ENCODE measurements at regions not wholly inside any gene's neighbourhood (a gene's known extent, or its start where the extent isn't known, plus 50 kb on each side); places are given as distances from the start of the nearest gene placed in this dataset.
"Not testable (repeated sequence)": the region's sequence is repeated elsewhere in the genome, so short reads cannot be mapped to it uniquely, and the experiment has no call there.

GRCh38 chr3:84680700-84681099 lies 278.1 kb upstream of the CADM2 start:
- TF ChIP-seq POLR2A (IDR thresholded peaks at IDR 0.05): no peak
- TF ChIP-seq, protein P1, sequence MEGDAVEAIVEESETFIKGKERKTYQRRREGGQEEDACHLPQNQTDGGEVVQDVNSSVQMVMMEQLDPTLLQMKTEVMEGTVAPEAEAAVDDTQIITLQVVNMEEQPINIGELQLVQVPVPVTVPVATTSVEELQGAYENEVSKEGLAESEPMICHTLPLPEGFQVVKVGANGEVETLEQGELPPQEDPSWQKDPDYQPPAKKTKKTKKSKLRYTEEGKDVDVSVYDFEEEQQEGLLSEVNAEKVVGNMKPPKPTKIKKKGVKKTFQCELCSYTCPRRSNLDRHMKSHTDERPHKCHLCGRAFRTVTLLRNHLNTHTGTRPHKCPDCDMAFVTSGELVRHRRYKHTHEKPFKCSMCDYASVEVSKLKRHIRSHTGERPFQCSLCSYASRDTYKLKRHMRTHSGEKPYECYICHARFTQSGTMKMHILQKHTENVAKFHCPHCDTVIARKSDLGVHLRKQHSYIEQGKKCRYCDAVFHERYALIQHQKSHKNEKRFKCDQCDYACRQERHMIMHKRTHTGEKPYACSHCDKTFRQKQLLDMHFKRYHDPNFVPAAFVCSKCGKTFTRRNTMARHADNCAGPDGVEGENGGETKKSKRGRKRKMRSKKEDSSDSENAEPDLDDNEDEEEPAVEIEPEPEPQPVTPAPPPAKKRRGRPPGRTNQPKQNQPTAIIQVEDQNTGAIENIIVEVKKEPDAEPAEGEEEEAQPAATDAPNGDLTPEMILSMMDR (IDR thresholded peaks at IDR 0.05): no peak
- ATAC-seq (no peak), DNase-seq (no peak)
- Histone ChIP-seq H3K27ac (no peak overlapping the region), H3K4me3 (no peak overlapping the region), H3K27me3 (no peaks in the 10 kb centered on the region), H3K9me3 (peaks cover 0 to 6% (median 0%) of the 10 kb centered on the region in 12 donors), H3K36me3 (no peaks in the 10 kb centered on the region), H3K4me1 (no peaks in the 10 kb centered on the region)
- intact Hi-C loops (cut with DNase I): no loop called here

DNA sequence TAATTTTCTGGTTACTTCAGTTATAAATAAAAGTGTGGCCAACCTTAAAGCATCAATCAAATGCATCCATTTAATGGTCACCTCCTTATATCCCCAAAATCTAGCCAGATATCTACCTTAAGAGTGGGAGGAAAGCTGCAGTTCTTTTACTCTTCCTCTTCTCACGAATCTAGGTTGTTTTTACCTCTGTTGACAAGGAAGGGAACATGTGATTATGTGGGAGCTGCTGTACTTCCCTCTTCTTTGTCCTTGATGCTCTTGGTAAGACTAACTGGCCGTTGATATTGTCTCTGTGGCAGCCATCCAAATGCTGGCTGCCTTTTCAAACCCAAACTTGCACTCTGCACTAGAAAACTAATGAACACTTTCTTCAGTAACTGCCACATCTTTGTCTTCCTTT lies 275.3 kb upstream of the CADM2 start:
- 20 to 38% (median 35%) methylated on average over 2 of the region's 2 CpGs for WGBS, 4 donors
- Histone ChIP-seq H3K4me1 (no peaks in the 10 kb centered on the region), H3K9me3 (peaks cover 0 to 6% (median 0%) of the 10 kb centered on the region in 12 donors), H3K27me3 (no peaks in the 10 kb centered on the region), H3K4me3 (no peak overlapping the region), H3K27ac (no peak overlapping the region), H3K36me3 (no peaks in the 10 kb centered on the region)
- TF ChIP-seq POLR2A (IDR thresholded peaks at IDR 0.05): no peak
- TF ChIP-seq, protein P1 (IDR thresholded peaks at IDR 0.05): no peak
- intact Hi-C loops (cut with DNase I): no loop called here
- DNase-seq (no peak), ATAC-seq (no peak)

GRCh38 chr3:84685467-84685866 lies 273.3 kb upstream of the CADM2 start:
- no peak overlapping the region for H3K4me3 ChIP-seq
- no peaks in the 10 kb centered on the region for H3K36me3 ChIP-seq
- intact Hi-C loops (cut with DNase I): no loop called here
- no peaks in the 10 kb centered on the region for H3K27me3 ChIP-seq
- peaks cover 0 to 6% (median 0%) of the 10 kb centered on the region in 12 donors for H3K9me3 ChIP-seq
- DNase-seq (no peak), ATAC-seq (no peak)
- no peaks in the 10 kb centered on the region for H3K4me1 ChIP-seq
- TF ChIP-seq POLR2A (IDR thresholded peaks at IDR 0.05): no peak
- TF ChIP-seq, protein P1 (IDR thresholded peaks at IDR 0.05): no peak
- H3K27ac ChIP-seq: no peak overlapping the region
- WGBS, 4 donors: 80 to 96% (median 95%) methylated on average over 3 of the region's 3 CpGs

DNA sequence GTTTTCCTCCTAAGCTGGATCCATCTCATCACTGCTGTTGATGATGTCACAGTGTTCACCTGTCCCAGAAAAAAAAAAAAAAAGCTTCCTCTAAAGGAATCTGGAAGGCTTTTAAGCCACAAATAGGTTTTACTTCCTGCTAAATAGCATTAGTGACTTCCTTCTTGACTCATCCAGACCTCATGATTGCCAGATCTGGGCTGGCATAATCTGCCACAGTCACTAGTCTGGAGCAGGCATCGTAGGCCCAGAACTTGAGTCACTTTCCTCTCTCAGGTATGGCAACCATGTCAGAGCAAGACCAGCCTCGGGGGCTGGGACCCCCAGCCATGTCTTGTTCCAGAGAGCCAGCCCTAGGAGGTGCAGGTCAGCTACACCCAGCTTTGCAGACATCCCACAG lies 266.5 kb upstream of the CADM2 start:
- intact Hi-C loops (cut with DNase I): no loop called here
- DNase-seq: no peak

DNA sequence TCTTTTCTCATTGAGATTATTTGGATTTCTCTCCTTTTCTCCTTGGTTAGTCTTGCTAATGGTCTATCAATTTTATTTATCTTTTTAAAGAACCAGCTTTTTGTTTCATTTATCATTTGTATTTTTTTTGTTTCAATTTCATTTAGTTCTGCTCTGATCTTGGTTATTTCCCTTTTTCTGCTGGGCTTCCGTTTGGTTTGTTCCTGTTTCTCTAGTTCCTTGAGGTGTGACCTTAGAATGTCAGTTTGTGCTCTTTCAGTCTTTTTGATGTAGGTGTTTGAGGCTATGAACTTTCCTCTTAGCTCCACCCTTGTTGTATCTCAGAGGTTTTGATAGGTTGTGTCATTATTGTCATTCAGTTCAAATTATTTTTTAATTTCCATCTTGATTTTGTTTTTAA lies 248.5 kb upstream of the CADM2 start:
- DNase-seq; H3K4me3 ChIP-seq; ATAC-seq; H3K36me3 ChIP-seq; H3K27me3 ChIP-seq; H3K4me1 ChIP-seq; intact Hi-C loops (cut with DNase I): not testable (repeated sequence)
- WGBS, 4 donors: 52 to 67% (median 55%) methylated on average over 1 of the region's 1 CpG
- Histone ChIP-seq H3K27ac (peak overlapping the region in 1 of 12 donors; percentile 42), H3K9me3 (peaks cover 0 to 18% (median 0%) of the 10 kb centered on the region in 12 donors)

More for the DNA sequence above, 266.5 kb upstream of the CADM2 start:
- no peak for ATAC-seq
- Histone ChIP-seq H3K4me3 (no peak overlapping the region), H3K27me3 (no peaks in the 10 kb centered on the region), H3K9me3 (no peaks in the 10 kb centered on the region), H3K4me1 (no peaks in the 10 kb centered on the region), H3K27ac (no peak overlapping the region), H3K36me3 (no peaks in the 10 kb centered on the region)
- WGBS, 4 donors: 30 to 42% (median 38%) methylated on average over 2 of the region's 2 CpGs
- TF ChIP-seq, protein P1 (IDR thresholded peaks at IDR 0.05): no peak
- TF ChIP-seq POLR2A (IDR thresholded peaks at IDR 0.05): no peak
